HL-60 (cell line): ENCODE measurements at regions not wholly inside any gene's neighbourhood (a gene's known extent, or its start where the extent isn't known, plus 50 kb on each side); places are given as distances from the start of the nearest gene placed in this dataset.

Experiments used
- GABPA ChIP-seq: IDR thresholded peaks from 2 replicates; pipeline ENCODE4 v1.6.1; 2012; ENCODE audit warnings: low read depth
- POLR2AphosphoS5 ChIP-seq: IDR thresholded peaks from 2 replicates; pipeline ENCODE4 v1.6.1; 2012; ENCODE audit warnings: low read depth
- TF ChIP-seq, protein P1 (sequence below): IDR thresholded peaks from one replicate; pipeline ENCODE4 v1.5.1; 2011; ENCODE audit warnings: low read length, control low read depth, inconsistent platforms; ENCODE audit not compliant: insufficient read depth
- TF ChIP-seq, protein P2 (sequence below): IDR thresholded peaks from 2 replicates; pipeline ENCODE4 v1.6.1; 2012; ENCODE audit warnings: low read depth; ENCODE audit not compliant: insufficient replicate concordance

DNA sequence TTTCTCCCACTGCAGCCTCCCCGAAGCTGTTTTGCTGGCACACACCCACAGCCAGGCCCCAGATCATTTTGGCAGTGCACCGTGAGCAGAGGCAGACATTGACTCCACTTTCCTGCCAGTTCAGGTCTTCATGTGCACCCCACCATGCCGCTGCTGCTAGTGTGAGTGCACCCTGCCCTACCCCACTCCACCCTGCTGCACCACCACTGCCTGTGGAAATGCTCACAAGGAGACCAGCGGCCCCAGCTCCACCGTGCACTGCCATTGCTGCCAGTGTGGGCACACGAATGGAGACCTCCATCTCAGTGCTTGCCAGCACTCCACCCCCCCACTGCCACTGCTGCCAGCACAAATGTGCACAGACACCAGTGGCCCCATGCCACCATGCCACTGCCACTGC is 277.6 kb upstream of the ZC4H2 start:
- TF ChIP-seq, protein P1, sequence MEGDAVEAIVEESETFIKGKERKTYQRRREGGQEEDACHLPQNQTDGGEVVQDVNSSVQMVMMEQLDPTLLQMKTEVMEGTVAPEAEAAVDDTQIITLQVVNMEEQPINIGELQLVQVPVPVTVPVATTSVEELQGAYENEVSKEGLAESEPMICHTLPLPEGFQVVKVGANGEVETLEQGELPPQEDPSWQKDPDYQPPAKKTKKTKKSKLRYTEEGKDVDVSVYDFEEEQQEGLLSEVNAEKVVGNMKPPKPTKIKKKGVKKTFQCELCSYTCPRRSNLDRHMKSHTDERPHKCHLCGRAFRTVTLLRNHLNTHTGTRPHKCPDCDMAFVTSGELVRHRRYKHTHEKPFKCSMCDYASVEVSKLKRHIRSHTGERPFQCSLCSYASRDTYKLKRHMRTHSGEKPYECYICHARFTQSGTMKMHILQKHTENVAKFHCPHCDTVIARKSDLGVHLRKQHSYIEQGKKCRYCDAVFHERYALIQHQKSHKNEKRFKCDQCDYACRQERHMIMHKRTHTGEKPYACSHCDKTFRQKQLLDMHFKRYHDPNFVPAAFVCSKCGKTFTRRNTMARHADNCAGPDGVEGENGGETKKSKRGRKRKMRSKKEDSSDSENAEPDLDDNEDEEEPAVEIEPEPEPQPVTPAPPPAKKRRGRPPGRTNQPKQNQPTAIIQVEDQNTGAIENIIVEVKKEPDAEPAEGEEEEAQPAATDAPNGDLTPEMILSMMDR, result no peak
- TF ChIP-seq, protein P2, sequence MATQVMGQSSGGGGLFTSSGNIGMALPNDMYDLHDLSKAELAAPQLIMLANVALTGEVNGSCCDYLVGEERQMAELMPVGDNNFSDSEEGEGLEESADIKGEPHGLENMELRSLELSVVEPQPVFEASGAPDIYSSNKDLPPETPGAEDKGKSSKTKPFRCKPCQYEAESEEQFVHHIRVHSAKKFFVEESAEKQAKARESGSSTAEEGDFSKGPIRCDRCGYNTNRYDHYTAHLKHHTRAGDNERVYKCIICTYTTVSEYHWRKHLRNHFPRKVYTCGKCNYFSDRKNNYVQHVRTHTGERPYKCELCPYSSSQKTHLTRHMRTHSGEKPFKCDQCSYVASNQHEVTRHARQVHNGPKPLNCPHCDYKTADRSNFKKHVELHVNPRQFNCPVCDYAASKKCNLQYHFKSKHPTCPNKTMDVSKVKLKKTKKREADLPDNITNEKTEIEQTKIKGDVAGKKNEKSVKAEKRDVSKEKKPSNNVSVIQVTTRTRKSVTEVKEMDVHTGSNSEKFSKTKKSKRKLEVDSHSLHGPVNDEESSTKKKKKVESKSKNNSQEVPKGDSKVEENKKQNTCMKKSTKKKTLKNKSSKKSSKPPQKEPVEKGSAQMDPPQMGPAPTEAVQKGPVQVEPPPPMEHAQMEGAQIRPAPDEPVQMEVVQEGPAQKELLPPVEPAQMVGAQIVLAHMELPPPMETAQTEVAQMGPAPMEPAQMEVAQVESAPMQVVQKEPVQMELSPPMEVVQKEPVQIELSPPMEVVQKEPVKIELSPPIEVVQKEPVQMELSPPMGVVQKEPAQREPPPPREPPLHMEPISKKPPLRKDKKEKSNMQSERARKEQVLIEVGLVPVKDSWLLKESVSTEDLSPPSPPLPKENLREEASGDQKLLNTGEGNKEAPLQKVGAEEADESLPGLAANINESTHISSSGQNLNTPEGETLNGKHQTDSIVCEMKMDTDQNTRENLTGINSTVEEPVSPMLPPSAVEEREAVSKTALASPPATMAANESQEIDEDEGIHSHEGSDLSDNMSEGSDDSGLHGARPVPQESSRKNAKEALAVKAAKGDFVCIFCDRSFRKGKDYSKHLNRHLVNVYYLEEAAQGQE, result no peak
- TF ChIP-seq GABPA (no peak), POLR2AphosphoS5 (no peak)
